Stimulated activated naive CD4-positive, alpha-beta T cell (primary cell): ENCODE measurements at regions not wholly inside any gene's neighbourhood (a gene's known extent, or its start where the extent isn't known, plus 50 kb on each side); places are given as distances from the start of the nearest gene placed in this dataset.
"Not testable (repeated sequence)": the region's sequence is repeated elsewhere in the genome, so short reads cannot be mapped to it uniquely, and the experiment has no call there.

Experiments used
- DNase-seq, 6 experiments: peaks; one replicate each; lab custom pipeline; 2025; lab: John Stamatoyannopoulos, UW

DNA sequence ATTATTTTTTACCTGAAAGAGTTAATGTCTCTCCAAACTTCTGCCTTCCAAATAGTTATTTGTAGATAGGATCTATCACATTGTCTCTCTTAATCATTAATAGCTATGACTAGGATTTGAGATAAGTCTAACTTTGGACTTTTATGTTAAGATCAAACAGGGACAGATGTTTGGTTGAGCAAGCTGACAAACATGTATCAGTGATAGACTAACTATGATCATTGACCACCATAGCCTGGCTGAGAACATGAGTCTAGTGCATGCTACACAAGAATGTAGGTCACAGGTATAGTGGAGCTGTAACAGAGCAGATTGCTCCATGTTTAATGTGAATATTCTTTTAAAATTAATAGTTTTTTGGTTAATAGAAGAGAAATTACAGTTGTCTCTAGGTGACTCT is 52.0 kb downstream of the SYT15B start:
- DNase-seq = not testable (repeated sequence)

DNA sequence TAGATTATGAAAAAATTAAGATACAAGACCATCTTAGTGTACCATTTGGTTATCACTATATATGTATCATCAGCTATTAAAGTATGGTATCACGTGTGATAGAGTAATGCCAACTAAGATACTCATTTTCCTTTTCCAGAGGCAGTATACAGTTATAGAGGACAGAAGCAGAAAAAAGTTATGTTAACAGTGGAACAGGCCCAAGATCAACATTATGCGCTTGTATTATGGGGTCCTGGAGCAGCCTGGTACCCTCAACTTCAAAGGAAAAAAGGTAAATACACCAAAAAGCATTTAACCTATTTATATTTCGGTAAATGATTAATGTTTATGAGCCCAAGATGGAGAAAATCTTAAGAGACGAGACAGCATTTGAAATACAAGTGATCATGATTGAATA is 52.9 kb downstream of the SYT15B start:
- not testable (repeated sequence) for DNase-seq

DNA sequence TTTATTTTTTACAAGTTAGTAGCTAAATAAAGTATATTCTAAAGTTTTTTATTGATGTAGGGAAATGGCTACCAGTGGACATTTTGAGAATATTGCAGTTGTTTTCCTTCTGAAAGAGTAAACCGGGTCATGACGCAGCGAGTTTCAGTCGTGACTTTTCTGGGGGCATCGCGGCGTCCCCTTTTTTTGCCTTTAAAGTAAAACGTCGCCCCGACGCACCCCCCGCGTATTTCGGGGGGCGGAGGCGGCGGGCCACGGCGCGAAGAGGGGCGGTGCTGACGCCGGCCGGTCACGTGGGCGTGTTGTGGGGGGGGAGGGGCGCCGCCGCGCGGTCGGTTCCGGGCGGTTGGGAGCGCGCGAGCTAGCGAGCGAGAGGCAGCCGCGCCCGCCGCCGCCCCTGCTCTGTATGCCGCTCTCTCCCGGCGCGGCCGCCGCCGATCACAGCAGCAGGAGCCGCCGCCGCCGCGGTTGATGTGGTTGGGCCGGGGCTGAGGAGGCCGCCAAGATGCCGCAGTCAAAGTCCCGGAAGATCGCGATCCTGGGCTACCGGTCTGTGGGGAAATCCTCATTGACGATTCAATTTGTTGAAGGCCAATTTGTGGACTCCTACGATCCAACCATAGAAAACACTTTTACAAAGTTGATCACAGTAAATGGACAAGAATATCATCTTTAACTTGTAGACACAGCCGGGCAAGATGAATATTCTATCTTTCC is 57.5 kb downstream of the SYT15B start:
- DNase-seq = peak in 1 of 6 experiments; percentile 71

DNA sequence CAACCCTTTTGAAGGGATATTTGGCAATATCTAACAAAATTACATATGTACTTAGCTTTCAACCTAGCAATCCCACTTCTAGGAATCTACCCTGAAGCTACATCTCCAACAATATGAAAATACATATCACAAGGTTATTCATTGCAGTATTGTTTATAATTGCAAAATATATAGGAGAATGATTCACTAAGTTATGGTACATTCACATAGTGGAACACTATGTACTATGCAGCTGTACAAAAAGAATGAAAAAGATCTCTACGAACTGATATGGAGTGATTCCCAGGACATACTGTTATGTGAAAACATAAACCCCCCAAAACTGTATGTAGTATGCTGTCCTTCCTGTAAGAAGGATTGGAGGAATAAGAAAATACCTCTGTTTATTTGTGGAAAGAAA is 62.1 kb downstream of the SYT15B start:
- DNase-seq = not testable (repeated sequence)

DNA sequence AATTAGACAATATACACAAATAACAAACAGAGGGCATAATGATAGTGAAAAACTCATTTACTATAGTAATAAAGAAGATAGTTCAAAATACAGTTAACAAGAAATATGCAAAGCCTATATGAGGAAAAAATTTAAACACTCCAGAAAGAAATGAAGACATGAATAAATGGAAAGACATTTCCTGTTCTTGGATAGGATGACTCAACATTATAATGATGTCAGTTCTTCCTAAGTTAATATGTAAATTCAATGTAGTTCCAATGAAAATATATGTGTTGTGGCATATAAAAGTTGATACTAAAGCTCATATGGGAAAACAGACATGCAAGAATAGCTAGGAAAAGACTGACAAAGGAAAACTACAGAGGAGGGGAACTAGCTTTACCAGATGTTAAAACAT is 63.5 kb downstream of the SYT15B start:
- not testable (repeated sequence) for DNase-seq

DNA sequence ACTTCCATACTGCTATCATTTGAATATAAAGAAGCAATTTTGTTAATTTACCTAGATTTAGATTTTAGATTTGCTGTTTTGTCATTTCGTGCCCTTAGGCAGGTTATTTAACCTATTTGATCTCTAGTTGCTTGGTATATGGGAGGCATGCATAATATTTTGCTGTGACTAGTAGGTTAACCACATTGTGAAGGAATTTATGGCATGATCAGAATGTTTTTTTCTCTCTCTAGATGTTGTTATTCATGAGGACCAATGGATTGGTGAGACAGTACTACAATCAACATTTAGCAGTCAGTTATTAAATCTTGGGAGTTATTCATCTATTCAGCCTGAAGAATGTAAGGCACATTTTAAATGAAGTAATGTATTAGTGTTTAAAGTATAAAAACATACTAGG is 67.2 kb downstream of the SYT15B start:
- DNase-seq = not testable (repeated sequence)

DNA sequence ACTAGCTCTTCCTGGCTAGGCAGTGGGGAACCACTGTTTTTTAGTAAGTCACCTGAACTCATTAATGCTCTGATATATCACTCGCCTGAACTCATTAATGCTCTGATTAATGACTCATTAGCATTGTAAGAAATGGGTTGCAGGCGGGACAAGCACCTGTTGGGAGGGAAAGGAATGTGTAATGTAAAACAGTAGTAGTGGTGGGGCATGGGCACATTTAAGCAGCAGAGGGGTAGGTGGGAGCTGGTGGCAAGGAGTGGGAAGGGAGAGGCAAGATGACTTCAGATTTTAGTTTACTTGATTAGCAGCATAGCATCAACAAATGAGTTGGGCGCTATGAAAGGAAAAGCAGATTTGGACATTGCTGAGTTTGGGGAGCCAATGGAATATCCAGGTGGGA is 68.2 kb downstream of the SYT15B start:
- DNase-seq = not testable (repeated sequence)

DNA sequence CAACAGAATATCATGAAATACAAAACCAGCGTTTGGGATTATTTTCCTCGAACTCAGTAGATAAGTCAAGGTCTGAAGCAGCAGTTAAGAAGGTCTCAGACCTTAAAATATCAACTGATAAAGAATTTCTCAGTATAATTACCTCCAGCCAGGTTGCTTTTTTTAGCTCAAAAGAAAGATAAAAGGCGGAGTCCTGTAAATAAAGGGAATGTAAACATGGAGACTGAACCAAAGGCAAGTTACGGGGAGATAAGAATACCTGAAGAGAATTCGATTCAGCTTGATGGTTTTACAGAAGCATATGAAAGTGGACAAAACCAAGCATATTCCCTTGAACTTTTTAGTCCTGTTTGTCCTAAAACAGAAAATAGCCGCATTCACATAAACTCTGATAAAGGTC is 73.1 kb downstream of the SYT15B start:
- not testable (repeated sequence) for DNase-seq

DNA sequence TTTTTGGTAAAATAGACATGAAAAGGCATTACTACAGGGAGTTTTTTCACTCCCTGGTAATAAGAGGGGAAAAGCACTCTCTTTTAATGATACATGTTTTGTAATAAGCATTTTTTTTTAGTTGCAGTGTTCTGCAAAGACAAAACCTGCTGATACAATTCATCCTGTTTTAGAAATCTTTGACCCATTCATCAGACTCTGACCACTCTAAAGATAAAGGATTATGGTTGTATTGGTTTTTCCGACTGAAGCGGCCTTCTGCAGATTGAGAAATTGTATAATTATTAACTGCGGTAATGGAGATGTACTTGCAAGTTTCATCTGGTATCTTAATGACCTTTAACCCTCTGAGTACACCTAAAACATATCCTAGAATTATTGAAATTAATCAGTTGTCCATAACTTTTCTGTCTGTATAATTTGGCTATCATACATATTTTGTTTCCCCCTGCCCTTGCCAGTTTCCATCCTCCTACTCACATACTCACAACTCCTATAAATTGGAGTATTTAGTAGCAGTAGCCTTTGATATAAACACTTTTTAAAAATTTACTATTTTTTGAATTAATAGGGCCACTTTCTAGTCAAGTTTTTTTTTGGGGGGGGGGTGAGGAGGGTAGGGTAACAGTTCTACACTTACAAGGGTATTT is 79.4 kb downstream of the SYT15B start:
- not testable (repeated sequence) for DNase-seq

DNA sequence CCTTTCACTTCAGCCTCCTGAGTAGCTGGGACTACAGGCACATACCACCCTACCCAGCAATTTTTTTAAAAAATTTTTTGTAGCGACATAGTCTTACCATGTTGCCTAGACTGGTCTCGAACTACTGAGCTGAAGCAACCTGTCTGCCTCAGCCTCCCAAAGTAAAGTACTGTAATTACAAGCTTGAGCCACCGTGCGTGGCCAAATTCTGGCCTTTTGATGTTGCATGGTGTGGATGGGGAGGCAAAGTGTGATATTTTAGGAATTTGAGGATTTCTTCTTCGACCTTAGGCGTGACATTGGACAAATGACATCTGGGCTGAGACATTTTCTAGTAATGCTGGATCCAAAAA is 81.8 kb downstream of the SYT15B start:
- not testable (repeated sequence) for DNase-seq

DNA sequence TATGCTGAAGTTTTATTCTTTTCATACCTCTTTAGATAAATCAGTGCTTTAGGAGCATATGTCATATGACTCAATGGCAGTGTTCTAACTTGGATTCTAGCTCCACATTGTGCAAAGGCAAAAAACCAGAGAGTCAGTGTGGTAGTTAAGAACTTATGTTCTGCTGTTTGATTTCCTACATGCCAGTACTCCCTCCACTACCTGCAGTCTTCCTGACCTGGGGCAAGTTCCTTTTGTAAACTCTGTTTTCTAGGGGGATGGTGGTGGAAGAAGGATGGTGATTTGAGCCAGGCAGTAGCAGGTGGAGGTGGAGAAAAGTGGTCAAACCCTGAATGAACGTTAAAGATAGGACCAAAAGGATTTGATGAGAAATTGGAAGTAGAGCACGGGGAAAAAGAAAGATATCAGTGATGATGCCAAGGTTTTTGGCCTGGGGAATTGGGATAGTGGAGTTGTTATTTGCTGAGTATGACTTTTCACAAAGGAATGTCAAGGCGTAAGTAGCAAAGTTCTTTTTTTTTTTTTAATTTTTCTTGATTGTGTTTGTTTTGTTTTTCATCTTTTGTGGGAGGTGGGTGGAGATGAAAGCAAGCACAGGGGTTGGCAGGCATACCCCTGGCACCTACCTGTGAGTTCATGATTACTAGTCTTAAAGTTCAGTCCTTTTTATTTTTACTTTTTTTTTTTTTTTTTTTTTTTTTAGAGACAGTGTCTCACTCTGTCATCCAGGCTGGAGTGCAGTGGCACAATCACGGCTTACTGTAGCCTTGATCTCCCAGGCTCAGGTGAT is 82.3 kb downstream of the SYT15B start:
- DNase-seq = not testable (repeated sequence)

DNA sequence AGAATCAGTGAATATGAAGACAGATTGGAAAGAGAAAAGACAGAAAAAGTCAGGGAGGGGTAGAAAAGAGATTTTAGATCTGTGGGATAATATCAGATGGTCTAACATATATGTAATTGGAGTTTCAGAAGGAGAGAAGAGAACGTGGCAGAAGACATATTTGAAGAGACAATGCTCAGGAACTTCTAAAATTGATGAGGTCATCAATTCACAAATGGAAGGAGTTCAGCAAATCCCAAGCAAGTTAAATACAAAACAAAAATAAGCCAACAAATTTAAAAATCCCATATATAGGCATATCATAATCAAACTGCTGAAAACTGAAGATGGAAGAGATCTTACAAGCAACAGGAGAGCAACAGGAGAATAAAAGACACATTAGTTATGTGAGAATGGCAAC is 87.3 kb downstream of the SYT15B start:
- DNase-seq = not testable (repeated sequence)

DNA sequence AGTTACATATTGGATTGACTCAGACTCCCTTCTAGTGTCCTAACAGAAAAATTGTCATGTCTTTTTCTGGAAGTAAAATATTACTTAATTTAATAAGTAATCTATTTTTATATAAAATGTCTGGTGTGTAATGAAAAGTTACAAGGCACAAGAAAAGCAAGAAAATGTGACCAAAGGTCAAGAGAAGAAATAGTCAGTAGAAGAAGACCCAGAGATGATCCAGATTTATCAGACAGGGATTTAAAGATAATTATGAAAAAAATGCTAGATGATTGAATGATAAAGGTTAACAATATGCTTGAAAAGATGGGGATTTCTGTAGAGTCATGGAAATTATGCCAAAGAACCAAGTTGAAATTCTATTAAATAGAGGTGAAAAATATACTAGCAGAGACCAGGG is 87.8 kb downstream of the SYT15B start:
- not testable (repeated sequence) for DNase-seq

DNA sequence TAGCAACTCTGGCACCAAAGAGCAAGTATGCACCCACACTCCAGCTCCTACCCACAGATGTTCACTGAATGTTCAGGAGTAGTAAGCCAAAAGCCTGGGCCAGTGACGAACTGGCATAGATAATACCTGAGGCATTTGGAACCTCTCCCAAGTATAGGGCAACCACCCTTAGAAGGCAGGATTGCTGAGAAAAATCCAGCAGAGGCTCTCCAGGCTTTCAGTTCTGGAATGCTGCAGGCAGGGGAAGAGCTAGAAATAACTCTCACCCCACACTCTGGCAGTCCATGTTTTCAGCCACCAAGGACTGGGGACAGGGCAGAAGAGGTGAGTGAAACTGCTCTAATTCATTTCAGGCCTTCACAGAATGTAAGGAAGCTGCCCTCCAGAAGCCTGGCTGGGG is 90.3 kb downstream of the SYT15B start:
- not testable (repeated sequence) for DNase-seq

DNA sequence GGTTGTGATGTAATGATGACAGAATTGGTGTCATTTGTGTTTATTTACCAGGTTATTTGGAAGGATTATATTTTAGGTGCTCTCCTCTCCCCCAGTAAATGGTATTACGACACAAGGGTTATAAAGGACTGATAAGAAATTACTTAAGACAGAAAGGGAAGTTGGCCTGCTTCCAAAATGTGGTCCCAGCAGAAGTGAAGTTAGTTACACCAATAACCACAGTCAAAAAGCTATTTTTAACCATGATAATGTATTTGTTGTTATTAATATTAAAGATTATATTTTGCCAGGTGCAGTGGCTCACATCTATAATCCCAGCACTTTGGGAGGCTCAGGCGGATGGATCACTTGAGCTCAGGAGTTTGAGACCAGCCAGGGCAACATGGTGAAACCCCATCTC is 92.5 kb downstream of the SYT15B start:
- DNase-seq = not testable (repeated sequence)

DNA sequence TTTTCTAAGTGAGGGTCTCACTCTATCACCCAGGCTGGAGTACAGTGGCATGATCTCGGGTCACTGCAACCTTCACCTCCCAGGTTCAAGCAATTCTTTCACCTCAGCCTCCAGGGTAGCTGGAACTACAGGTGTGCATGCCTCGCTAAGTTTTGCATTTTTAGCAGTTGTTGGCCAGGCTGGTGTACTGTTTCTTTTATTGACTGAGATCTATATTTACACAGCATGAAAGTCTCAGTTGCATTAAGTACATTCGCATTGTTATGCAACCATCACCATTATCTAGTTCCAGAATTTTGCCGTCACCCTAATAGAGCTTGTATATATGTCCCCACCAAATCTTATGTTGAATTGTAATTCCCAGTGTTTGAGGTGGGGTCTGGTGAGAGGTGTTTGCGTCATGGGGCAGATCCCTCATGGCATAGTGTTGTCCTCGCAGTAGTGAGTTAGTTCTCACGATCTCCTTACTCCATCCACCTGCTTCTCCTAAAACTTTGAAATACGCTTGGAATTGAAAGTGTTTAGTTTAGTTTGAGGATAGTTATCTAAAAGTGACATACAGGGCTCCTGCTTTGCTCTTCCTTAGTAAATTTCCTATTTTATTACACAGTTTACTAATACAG is 101.3 kb downstream of the SYT15B start:
- not testable (repeated sequence) for DNase-seq

DNA sequence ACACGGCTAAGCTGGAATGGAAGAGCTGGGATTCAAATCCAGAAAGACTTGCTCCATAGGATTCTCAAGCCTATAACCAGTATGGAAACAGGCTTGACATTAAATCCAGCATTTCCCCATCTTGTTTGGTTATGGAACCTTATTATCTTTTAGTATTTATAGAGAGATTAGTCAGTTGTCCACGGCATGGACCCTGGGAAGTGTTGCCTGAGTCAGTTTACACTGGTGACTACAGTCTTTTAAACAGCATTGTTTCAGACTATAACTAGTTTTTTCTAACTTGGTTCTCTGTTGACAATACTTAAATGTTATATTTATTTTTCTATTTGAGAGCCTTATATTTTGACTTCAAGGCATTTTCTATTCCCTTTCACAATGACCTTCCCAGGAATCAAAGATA is 106.7 kb downstream of the SYT15B start:
- DNase-seq = not testable (repeated sequence)

DNA sequence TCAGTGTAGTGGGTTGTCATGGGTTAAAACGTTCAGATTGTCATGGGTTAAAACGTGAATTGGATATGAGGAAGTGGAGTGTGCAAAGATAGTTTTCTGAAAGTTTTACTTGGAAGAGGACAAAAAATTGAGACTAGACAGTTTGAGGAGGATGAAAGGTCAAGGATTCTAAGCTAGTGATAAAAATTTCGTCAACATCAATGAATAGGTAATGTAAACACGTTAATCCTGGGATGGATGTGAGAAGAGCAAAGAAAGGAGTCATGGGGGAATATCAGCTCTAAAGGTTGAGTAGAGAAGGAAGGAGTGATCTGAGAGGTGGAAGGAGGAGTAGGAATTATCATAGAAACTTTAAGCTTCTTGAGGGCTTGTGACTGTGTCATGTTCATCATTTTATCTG is 109.2 kb downstream of the SYT15B start:
- not testable (repeated sequence) for DNase-seq

DNA sequence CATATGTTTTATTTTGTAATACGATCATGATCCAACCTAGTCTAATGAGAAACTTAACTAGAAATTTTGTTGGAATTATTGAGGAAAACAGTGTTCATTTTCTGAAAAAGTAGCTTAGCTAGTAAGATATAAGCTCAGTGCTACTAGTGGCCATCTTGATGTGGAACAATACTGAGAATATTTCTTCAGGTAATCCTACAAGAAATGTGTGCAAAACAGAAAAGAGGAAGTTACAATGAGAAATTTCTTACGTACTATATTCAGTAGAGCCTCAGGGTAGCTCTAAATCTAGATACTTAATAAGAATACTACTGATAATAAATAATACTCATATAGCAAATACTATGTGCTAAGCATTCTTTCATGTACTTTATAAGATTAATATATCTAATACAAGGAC is 114.8 kb downstream of the SYT15B start:
- not testable (repeated sequence) for DNase-seq

DNA sequence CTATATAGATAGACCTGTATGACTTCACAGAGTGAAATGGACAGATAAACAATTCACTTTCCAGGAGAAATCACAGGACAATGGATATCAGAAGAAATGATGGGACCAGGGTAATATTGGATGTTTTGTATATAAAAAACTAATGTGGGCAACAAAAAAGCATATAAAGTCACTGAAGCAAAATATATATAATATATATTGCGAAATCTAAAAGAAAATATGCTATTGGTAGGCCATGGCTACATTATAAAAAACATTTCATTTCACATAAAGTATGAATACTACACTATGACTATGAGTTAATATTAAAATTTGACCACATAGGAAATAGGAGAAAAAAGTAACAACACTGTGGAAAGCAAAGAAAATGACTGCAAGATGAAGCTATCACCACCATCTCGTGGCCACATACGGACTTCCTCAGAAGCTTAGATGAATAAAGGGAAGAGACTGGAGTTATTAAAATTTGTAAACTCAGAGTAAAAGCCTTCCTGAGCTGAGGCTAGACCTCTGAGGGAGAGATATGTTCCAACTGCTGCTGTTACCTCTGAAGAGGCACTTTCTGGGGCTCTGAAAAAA is 115.8 kb downstream of the SYT15B start:
- not testable (repeated sequence) for DNase-seq

DNA sequence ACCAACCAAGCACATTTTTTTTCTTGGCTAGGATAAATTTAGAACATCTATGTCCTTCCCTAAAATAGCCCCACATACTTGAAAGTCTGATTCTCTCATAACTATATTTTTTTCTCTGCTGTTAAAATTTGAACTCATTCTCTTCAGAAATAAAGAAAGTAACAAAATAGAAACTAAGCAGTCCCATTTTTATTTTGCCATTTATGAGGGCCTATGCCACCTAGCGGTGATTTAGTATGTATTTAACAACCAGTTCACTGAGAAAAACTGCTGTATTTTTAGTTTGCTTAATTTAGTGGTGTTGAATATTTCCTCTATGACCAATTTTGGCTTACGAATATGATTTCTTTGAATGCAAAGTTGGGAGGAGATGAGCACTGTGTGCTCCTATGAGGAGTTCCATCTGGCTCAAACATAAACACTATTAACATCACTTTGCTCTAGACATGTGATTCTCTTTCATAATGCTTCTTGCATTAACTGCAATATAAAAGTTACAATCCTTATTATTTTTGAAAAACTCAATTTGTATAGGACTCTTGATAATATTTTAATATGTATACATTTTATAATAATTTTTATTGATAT is 116.6 kb downstream of the SYT15B start:
- DNase-seq = not testable (repeated sequence)

DNA sequence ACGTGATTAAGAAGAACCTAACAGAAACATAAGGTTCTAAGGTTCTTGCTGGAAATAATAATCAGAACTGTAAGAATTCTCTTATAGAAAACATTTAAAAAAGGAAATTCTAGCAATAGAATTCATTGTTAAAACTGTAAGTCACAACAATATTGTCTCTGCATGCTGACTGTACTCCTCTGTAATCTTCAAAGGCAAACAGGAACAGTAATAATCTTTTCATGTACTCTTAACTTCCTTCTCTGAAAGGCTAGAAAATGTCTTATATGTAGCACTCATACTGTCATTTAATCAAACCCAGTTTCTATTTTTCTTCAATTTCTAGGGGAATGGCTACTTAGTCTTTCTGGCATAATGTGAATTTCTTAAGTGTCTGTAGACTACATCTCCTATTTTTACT is 103.5 kb upstream of the AGAP9 start:
- DNase-seq = not testable (repeated sequence)
